Psoas muscle (tissue), 7 donors: ENCODE measurements at regions not wholly inside any gene's neighbourhood (a gene's known extent, or its start where the extent isn't known, plus 50 kb on each side); places are given as distances from the start of the nearest gene placed in this dataset.

Experiments used
- ATAC-seq, 4 donors: fragments of 200-7000 bp; cut with Tn5 transposase; one replicate each; pipeline ENCODE4 v1.9.1; 2020; ENCODE audit warnings: moderate library complexity in 3 of 4, mild to moderate bottlenecking in 2 of 4
- DNase-seq, 2 donors: peaks; one replicate each; pipeline ENCODE4 v3.0.0-alpha.2; 2020
- H3K27ac ChIP-seq: fragments of 200-600 bp; one replicate; pipeline ENCODE4 v1.8.0; 2022
- H3K27me3 ChIP-seq, 3 donors: fragments of 200-600 bp in 1 of 3; one replicate each; pipeline versions ENCODE4 v1.6.1 to v1.8.0; 2013 to 2022; ENCODE audit warnings: low read length in 2 of 3, mild to moderate bottlenecking in 2 of 3, moderate library complexity in 1 of 3; ENCODE audit not compliant: insufficient read depth in 3 of 3
- H3K36me3 ChIP-seq, 2 donors: fragments of 200-600 bp in 1 of 2; one replicate each; pipeline versions ENCODE4 v1.6.1 to v1.8.0; 2013 to 2022; ENCODE audit warnings: low read depth in 1 of 2, mild to moderate bottlenecking in 1 of 2, moderate library complexity in 1 of 2; ENCODE audit not compliant: insufficient read depth in 1 of 2
- H3K4me1 ChIP-seq: fragments of 200-600 bp; one replicate; pipeline ENCODE4 v1.8.0; 2022
- H3K4me3 ChIP-seq: fragments of 200-600 bp; one replicate; pipeline ENCODE4 v1.8.0; 2022; ENCODE audit warnings: mild to moderate bottlenecking
- H3K9me3 ChIP-seq: fragments of 200-600 bp; one replicate; pipeline ENCODE4 v1.8.0; 2022
- WGBS, 3 donors: extraction: QIAGEN DNeasy Blood & Tissue Kit; methylation state at CpG; one replicate each; pipeline versions ENCODE4 v1.1.6 to v1.1.7; 2013; 5-methylcytosine and 5-hydroxymethylcytosine counted together
- intact Hi-C, 2 donors: fragments of 100-400 bp; cut with DNase I; formaldehyde crosslinking; loops; one replicate each; pipeline versions ENCODE4 v1.11.0 to v1.14.2; 2022
- TF ChIP-seq, protein P1 (sequence below): fragments of 200-600 bp; IDR thresholded peaks from one replicate; pipeline ENCODE4 v1.8.0; 2022; ENCODE audit warnings: antibody characterized with exemption
- donor health status: healthy with polysubstance abuse.
- donor health status: DM: no; HTN: no; CAD: no; lungs with moderate emphysema.
- donor health status: Bipolar disorder and iron deficiency.
- donor health status: healthy.
- donor health status: DM: yes; HTN: yes; CAD: no.
- donor health status: DM: no; HTN: no; CAD: no.
- donor health status: DM: yes; HTN: yes; CAD: no.

DNA sequence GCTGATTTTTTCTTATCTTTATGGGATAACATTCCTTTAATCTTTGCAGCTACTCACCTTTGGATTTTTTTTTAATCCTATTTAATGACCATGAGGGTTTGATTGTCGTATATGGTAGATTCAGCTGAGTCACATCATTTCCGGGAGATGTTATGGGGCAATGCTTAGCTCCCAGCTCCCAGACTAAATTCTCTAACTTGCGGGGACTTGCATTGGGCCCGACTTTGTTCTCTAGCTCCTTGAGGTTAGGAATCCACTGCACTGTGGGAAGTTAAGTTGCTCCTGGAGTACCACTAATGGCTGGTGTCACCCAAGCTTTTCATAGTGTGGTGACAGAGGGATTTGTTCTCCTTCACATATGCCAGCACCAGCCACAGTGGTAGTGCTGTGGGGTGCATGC is 287.4 kb downstream of the TECRL start:
- no peaks in the 10 kb centered on the region for H3K36me3 ChIP-seq
- no peak for ATAC-seq
- no peaks in the 10 kb centered on the region for H3K27me3 ChIP-seq
- no peak overlapping the region for H3K4me3 ChIP-seq
- peaks cover 8% of the 10 kb centered on the region for H3K9me3 ChIP-seq
- TF ChIP-seq, protein P1, sequence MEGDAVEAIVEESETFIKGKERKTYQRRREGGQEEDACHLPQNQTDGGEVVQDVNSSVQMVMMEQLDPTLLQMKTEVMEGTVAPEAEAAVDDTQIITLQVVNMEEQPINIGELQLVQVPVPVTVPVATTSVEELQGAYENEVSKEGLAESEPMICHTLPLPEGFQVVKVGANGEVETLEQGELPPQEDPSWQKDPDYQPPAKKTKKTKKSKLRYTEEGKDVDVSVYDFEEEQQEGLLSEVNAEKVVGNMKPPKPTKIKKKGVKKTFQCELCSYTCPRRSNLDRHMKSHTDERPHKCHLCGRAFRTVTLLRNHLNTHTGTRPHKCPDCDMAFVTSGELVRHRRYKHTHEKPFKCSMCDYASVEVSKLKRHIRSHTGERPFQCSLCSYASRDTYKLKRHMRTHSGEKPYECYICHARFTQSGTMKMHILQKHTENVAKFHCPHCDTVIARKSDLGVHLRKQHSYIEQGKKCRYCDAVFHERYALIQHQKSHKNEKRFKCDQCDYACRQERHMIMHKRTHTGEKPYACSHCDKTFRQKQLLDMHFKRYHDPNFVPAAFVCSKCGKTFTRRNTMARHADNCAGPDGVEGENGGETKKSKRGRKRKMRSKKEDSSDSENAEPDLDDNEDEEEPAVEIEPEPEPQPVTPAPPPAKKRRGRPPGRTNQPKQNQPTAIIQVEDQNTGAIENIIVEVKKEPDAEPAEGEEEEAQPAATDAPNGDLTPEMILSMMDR, result no peak
- DNase-seq, result no peak
- intact Hi-C loops, result no loop called here
- WGBS, 3 donors, result 93 to 95% (median 94%) methylated on average over 4 of the region's 4 CpGs
- H3K4me1 ChIP-seq, result no peaks in the 10 kb centered on the region
- H3K27ac ChIP-seq, result no peak overlapping the region

DNA sequence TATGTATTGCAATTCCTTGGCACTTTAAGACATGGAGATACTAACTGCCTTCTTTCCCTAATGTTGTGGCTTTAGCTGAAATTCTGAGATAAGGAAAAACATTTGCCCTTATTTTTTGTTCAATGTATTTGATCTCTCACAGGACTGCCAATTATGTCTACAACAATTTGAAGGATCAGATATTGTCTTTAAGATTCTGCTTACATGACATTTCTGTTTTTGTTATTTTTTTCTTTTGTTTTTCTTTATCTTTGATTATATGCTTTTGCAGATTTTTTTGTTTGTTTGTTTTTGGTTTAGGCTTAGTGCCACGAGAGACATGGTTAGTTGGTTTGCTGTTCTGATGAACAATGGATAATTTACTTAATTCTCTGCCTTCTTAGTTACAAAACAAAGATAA is 303.3 kb downstream of the TECRL start:
- no peak overlapping the region for H3K4me3 ChIP-seq
- H3K9me3 ChIP-seq, result no peaks in the 10 kb centered on the region
- no peaks in the 10 kb centered on the region for H3K27me3 ChIP-seq
- ATAC-seq, result no peak
- DNase-seq, result no peak
- no peaks in the 10 kb centered on the region for H3K36me3 ChIP-seq
- intact Hi-C loops, result no loop called here
- TF ChIP-seq, protein P1, result no peak
- 62 to 67% (median 66%) methylated on average over 1 of the region's 1 CpG for WGBS, 3 donors
- no peak overlapping the region for H3K27ac ChIP-seq
- no peaks in the 10 kb centered on the region for H3K4me1 ChIP-seq

DNA sequence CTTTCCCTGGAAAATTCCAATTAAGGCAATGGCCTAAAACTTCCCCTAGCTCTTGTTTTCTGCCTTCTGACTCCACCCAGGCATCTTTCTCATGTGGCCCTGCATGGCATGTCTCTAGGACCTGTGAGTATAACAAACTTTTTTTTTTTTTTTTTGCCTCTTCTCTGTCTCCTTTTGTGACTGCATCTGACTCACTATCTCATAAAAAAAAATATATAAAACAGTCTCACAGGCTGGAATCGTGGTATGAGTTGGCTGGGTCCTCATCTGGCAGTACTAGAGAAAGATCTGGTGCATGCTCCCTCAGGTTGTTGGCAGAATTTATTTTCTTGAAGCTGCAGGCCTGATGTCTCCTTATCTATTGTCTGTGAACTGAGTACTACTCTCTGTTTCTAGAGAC is 313.9 kb downstream of the TECRL start:
- TF ChIP-seq, protein P1, result no peak
- ATAC-seq (no peak), DNase-seq (no peak)
- intact Hi-C loops, result no loop called here
- Histone ChIP-seq H3K9me3 (no peaks in the 10 kb centered on the region), H3K4me3 (no peak overlapping the region), H3K36me3 (no peaks in the 10 kb centered on the region), H3K4me1 (no peaks in the 10 kb centered on the region), H3K27me3 (no peaks in the 10 kb centered on the region), H3K27ac (no peak overlapping the region)
- WGBS, 3 donors, result 21 to 32% (median 28%) methylated on average over 1 of the region's 1 CpG

DNA sequence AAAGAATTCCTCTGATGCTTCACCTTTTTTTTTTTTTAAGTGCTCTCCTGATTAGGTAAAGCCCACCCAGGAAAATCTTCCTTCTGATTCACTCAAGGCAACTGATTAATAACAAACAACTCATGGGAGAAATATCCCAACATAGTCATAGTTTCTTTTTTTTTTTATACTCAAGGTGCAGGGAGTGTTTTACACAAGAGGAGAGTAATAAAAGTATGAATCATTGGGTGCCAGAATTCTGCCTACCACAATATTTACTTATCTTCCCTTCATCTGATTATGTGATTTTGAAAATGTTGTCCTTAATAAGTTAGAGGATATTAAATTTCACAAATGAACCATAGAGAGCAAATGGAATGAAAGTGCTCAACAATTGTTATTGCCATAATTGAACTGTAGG is 329.9 kb downstream of the TECRL start:
- H3K9me3 ChIP-seq, result no peaks in the 10 kb centered on the region
- intact Hi-C loops, result no loop called here
- H3K27me3 ChIP-seq, result no peaks in the 10 kb centered on the region
- H3K27ac ChIP-seq, result no peak overlapping the region
- H3K4me1 ChIP-seq, result no peaks in the 10 kb centered on the region
- no peaks in the 10 kb centered on the region for H3K36me3 ChIP-seq
- H3K4me3 ChIP-seq, result no peak overlapping the region
- DNase-seq (no peak), ATAC-seq (no peak)
- TF ChIP-seq, protein P1, result no peak

DNA sequence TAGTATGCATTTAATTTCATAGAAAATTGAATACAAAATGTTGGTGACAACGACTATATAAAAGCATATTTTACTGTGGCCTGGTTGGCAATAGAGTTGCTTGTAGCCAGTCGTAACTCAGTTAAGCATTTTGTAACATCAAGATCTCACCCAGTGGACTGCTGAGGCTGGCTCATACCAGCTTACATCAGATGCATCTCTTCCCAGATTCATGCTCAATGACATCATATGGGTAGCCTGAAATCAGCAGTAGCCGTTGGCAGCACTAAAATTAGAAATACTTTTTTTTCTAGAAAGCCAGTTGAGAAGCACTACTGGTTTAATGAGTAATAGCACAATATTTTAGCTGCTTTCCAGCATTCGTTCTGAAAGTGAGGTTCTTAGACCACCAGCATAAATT is 341.2 kb downstream of the TECRL start:
- Histone ChIP-seq H3K9me3 (no peaks in the 10 kb centered on the region), H3K27ac (no peak overlapping the region), H3K36me3 (no peaks in the 10 kb centered on the region), H3K4me3 (no peak overlapping the region), H3K4me1 (no peaks in the 10 kb centered on the region), H3K27me3 (no peaks in the 10 kb centered on the region)
- intact Hi-C loops, result no loop called here
- 28 to 41% (median 34%) methylated on average over 4 of the region's 4 CpGs for WGBS, 3 donors
- no peak for DNase-seq
- TF ChIP-seq, protein P1, result no peak
- no peak for ATAC-seq
